ENCODE measurements at regions not wholly inside any gene's neighbourhood (a gene's known extent, or its start where the extent isn't known, plus 50 kb on each side); places are given as distances from the start of the nearest gene placed in this dataset.

DNA sequence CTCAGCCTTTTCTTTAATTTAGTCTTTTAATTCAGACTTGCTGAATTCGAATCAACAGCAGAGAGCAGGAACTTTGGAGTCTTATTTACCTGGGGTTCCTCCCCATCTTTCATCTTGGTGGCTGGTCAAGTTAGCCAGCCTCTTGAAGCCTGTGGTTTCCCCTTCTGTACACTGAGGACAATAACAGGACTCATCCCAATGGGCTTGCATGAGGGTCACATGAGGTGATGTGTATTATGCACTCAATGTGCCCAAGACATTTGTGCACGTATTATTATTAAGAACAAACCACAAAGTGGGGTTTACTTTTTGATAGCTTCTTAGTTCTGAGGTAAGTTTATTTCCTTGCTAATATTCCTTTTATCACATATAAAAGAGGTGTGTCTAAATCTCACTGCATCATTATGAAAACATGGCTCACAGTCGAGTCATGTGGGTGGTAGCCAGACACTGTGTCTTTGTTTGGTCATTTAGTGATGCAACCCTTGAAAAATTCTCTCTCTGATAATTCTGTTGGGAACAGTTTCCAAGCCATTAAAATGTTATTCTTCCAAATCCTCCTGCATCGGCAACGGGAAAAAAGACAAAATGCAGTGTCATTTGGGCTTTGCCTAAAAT, 86.5 kb upstream of the GRB10 start:
- peaks cover 12% of the 10 kb centered on the region for H3K4me1 ChIP-seq (ENCODE audit: insufficient read depth, poor library complexity, severe bottlenecking)
- ATAC-seq (ENCODE audit: low read depth) (peak; percentile 96), DNase-seq (ENCODE audit: low spot score) (no peak)
- H3K9me3 ChIP-seq (ENCODE audit: severe bottlenecking), result no peaks in the 10 kb centered on the region
- TF ChIP-seq, protein P1, sequence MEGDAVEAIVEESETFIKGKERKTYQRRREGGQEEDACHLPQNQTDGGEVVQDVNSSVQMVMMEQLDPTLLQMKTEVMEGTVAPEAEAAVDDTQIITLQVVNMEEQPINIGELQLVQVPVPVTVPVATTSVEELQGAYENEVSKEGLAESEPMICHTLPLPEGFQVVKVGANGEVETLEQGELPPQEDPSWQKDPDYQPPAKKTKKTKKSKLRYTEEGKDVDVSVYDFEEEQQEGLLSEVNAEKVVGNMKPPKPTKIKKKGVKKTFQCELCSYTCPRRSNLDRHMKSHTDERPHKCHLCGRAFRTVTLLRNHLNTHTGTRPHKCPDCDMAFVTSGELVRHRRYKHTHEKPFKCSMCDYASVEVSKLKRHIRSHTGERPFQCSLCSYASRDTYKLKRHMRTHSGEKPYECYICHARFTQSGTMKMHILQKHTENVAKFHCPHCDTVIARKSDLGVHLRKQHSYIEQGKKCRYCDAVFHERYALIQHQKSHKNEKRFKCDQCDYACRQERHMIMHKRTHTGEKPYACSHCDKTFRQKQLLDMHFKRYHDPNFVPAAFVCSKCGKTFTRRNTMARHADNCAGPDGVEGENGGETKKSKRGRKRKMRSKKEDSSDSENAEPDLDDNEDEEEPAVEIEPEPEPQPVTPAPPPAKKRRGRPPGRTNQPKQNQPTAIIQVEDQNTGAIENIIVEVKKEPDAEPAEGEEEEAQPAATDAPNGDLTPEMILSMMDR (IDR thresholded peaks at IDR 0.05; ENCODE audit: poor library complexity, severe bottlenecking), result no peak
- no peaks in the 10 kb centered on the region for H3K27me3 ChIP-seq (ENCODE audit: insufficient read depth, poor library complexity, severe bottlenecking)
- H3K36me3 ChIP-seq (ENCODE audit: low read depth), result no peaks in the 10 kb centered on the region
- H3K27ac ChIP-seq (ENCODE audit: poor library complexity, severe bottlenecking), result peak overlapping the region; percentile 20
- no peak overlapping the region for H3K4me3 ChIP-seq (ENCODE audit: severe bottlenecking)

DNA sequence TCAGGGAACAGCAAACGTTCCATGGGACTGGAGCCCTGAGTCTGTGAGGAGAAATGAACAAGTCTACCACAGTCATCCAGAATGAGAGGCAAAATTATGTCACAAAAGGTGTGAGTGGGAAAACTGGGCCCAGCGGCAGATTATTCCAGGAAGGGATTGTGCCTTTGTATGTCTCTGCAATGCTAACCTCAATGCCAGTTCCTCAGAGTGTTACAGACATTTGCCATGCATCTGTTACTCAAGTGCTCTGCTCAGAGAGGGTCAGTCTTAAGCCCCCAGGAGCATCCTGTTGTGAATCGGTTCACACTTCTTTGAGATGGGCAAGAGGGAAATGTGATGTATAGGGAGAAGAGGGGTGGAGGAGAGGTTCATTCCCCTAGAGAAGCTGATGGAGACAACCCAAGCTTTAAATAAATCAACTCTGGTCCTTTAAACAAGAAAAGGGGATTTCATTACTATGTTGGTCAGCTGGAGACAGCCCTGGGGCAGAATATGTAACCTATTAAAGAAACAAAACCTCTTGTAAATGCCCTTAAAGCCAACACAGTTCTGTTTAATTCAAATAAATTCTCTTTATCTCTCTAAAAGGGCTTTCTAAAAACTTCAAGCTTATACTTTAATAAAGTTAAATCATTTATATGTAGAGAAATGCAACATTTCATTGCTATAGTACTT, 85.9 kb upstream of the GRB10 start:
- H3K27me3 ChIP-seq (ENCODE audit: insufficient read depth, poor library complexity, severe bottlenecking), result no peaks in the 10 kb centered on the region
- no peaks in the 10 kb centered on the region for H3K9me3 ChIP-seq (ENCODE audit: severe bottlenecking)
- H3K4me3 ChIP-seq (ENCODE audit: severe bottlenecking), result no peak overlapping the region
- TF ChIP-seq, protein P1 (IDR thresholded peaks at IDR 0.05; ENCODE audit: poor library complexity, severe bottlenecking), result no peak
- ATAC-seq (ENCODE audit: low read depth), result no peak
- H3K4me1 ChIP-seq (ENCODE audit: insufficient read depth, poor library complexity, severe bottlenecking), result peaks cover 12% of the 10 kb centered on the region
- DNase-seq (ENCODE audit: low spot score), result no peak
- no peaks in the 10 kb centered on the region for H3K36me3 ChIP-seq (ENCODE audit: low read depth)
- peak overlapping the region; percentile 20 for H3K27ac ChIP-seq (ENCODE audit: poor library complexity, severe bottlenecking)

DNA sequence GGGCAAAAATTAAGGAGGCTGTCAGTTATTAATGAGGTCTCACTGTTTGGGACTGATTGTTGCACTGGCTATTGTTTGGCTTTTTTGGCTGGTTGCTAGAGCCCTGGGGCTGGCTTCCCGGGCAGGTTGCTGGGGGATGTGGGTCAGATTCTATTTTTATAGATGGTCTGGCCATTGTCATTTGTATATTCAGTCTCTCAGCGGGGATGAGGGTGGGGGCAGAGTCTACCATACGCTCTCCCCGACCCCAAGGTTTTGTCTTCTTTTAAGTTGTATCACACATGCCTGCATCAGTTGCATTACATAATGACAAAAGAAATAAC, 84.3 kb upstream of the GRB10 start:
- Histone ChIP-seq H3K36me3 (ENCODE audit: low read depth) (no peaks in the 10 kb centered on the region), H3K4me3 (ENCODE audit: severe bottlenecking) (no peak overlapping the region), H3K4me1 (ENCODE audit: insufficient read depth, poor library complexity, severe bottlenecking) (peaks cover 12% of the 10 kb centered on the region), H3K9me3 (ENCODE audit: severe bottlenecking) (no peaks in the 10 kb centered on the region), H3K27me3 (ENCODE audit: insufficient read depth, poor library complexity, severe bottlenecking) (no peaks in the 10 kb centered on the region), H3K27ac (ENCODE audit: poor library complexity, severe bottlenecking) (no peak overlapping the region)
- TF ChIP-seq, protein P1 (IDR thresholded peaks at IDR 0.05; ENCODE audit: poor library complexity, severe bottlenecking), result no peak
- no peak for DNase-seq (ENCODE audit: low spot score)
- ATAC-seq (ENCODE audit: low read depth), result no peak

DNA sequence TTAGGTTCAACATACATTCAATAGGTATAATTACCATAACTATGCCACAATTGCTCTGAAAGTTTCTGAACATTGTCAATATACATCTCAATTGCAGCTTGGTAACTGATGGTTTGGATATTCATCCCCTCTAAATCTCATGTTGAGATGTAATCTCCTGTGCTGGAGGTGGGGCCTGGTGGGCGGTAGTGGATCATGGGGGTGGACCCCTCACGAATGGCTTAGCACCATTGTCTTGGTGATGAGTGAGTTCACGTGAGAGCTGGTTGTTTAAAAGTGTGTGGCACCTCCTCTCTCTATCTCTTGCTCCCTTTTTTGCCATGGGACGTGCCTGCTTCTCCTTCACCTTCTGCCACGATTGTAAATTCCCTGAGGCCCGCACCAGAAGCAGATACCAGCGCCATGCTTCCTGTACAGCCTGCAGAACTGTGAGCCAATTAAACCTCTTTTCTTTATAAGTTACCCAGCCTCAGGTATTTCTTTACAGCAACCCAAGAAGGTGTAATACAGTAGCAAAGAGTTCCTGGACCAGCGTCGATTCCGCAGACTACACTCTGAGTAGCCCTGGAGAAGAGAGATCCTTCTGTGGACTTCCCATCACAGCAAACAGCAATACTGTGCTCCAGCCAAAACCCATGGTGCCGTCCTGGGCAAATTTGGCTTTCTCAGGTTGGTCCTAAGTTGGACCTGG, 83.8 kb upstream of the GRB10 start:
- H3K27me3 ChIP-seq (ENCODE audit: insufficient read depth, poor library complexity, severe bottlenecking), result no peaks in the 10 kb centered on the region
- no peak for ATAC-seq (ENCODE audit: low read depth)
- no peaks in the 10 kb centered on the region for H3K36me3 ChIP-seq (ENCODE audit: low read depth)
- no peak overlapping the region for H3K4me3 ChIP-seq (ENCODE audit: severe bottlenecking)
- peaks cover 12% of the 10 kb centered on the region for H3K4me1 ChIP-seq (ENCODE audit: insufficient read depth, poor library complexity, severe bottlenecking)
- H3K27ac ChIP-seq (ENCODE audit: poor library complexity, severe bottlenecking), result no peak overlapping the region
- TF ChIP-seq, protein P1 (IDR thresholded peaks at IDR 0.05; ENCODE audit: poor library complexity, severe bottlenecking), result no peak
- H3K9me3 ChIP-seq (ENCODE audit: severe bottlenecking), result no peaks in the 10 kb centered on the region
- no peak for DNase-seq (ENCODE audit: low spot score)

DNA sequence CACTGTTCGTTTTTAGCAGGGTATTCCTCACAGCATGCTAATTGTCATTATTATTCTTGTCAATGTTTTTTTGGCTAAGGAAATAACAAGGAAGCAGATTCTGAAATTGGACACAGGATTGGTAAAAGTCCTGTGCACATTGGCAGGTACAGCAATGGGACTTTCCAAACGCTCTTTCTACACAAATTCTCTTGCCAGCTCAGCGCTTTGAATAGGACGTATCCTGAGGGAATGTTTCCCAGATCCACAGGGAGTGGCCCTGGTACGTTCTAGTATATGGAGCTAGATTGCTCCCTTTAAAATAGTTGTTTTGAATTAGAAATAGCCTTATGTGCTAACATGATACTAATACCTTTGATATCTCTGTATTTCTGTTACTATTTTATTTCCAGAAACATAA, 82.8 kb upstream of the GRB10 start:
- H3K27me3 ChIP-seq (ENCODE audit: insufficient read depth, poor library complexity, severe bottlenecking), result no peaks in the 10 kb centered on the region
- peaks cover 12% of the 10 kb centered on the region for H3K4me1 ChIP-seq (ENCODE audit: insufficient read depth, poor library complexity, severe bottlenecking)
- H3K4me3 ChIP-seq (ENCODE audit: severe bottlenecking), result no peak overlapping the region
- no peak for DNase-seq (ENCODE audit: low spot score)
- H3K36me3 ChIP-seq (ENCODE audit: low read depth), result no peaks in the 10 kb centered on the region
- no peak overlapping the region for H3K27ac ChIP-seq (ENCODE audit: poor library complexity, severe bottlenecking)
- TF ChIP-seq, protein P1 (IDR thresholded peaks at IDR 0.05; ENCODE audit: poor library complexity, severe bottlenecking), result no peak
- no peak for ATAC-seq (ENCODE audit: low read depth)
- H3K9me3 ChIP-seq (ENCODE audit: severe bottlenecking), result no peaks in the 10 kb centered on the region

Measured in RWPE2 (cell line).